GM12878 (cell line): ENCODE measurements at regions not wholly inside any gene's neighbourhood (a gene's known extent, or its start where the extent isn't known, plus 50 kb on each side); places are given as distances from the start of the nearest gene placed in this dataset.

Experiments used
- ATAC-seq: fragments of 200-7000 bp; cut with Tn5 transposase; 3 replicates; pipeline ENCODE4 v1.9.1; 2020; ENCODE audit warnings: mild to moderate bottlenecking, moderate library complexity
- BruUV-seq: library from RNA; stranded (reverse); fragments of 400-500 nt; replicated peaks from 2 replicates; lab custom pipeline; 2021; lab: Mats Ljungman, UMichigan
- CTCF ChIA-PET: fragments of 300-600 bp; sonication (Branson Sonifier 250); formaldehyde crosslinking; extraction: SDS; loops from one replicate; lab custom pipeline; 2021; ENCODE audit warnings: inconsistent platforms; lab: Yijun Ruan, JAX
- POLR2A ChIA-PET: fragments of 350-600 bp; formaldehyde crosslinking; extraction: SDS; loops from one replicate; lab custom pipeline; 2021; ENCODE audit warnings: inconsistent platforms; lab: Charles Lee
- RAD21 ChIA-PET: fragments of 300-600 bp; sonication (Branson Sonifier 250); formaldehyde crosslinking; loops from one replicate; lab custom pipeline; 2023; ENCODE audit warnings: antibody characterized with exemption; ENCODE audit not compliant: unreplicated experiment; lab: Charles Lee
- SMC1A ChIA-PET: fragments of 300-600 bp; sonication (Branson Sonifier 250); formaldehyde crosslinking; loops from one replicate; lab custom pipeline; 2023; ENCODE audit not compliant: unreplicated experiment, uncharacterized antibody; lab: Charles Lee
- DNase-seq: peaks from one replicate; pipeline ENCODE4 v3.0.0-alpha.2; 2011; ENCODE audit warnings: low read depth, low spot score
- FAIRE-seq: peaks from 3 replicates; lab custom pipeline; 2011; peaks lifted over from hg19 to GRCh38; lab: Jason Lieb, UNC
- H2AFZ ChIP-seq: 2 replicates; pipeline ENCODE4 v1.6.0; 2011; ENCODE audit warnings: low read depth, low read length, control low read depth; ENCODE audit not compliant: control insufficient read depth
- H3K27ac ChIP-seq: 2 replicates; pipeline ENCODE4 v1.5.1; 2011; ENCODE audit warnings: control low read depth; ENCODE audit not compliant: control insufficient read depth, insufficient read depth
- H3K27me3 ChIP-seq, 2 experiments: replicated peaks in 1 of 2; 2 replicates each; pipeline versions ENCODE4 v1.6.0 to v1.6.1; 2011; ENCODE audit warnings: low read length in 1 of 2; ENCODE audit not compliant: control insufficient read depth in 2 of 2, insufficient read depth in 2 of 2
- H3K36me3 ChIP-seq, 2 experiments: 2 replicates each; pipeline ENCODE4 v1.5.1; 2011; ENCODE audit warnings: low read length in 1 of 2; ENCODE audit not compliant: control insufficient read depth in 2 of 2, insufficient read depth in 2 of 2
- H3K4me1 ChIP-seq: 2 replicates; pipeline ENCODE4 v1.6.1; 2011; ENCODE audit warnings: mild to moderate bottlenecking, low read length, moderate library complexity, mixed read lengths; ENCODE audit not compliant: control insufficient read depth, insufficient read depth
- H3K4me2 ChIP-seq: 2 replicates; pipeline ENCODE4 v1.6.0; 2011; ENCODE audit warnings: control low read depth; ENCODE audit not compliant: control insufficient read depth, insufficient read depth
- H3K4me3 ChIP-seq: fragments of 200-600 bp; sonication (generic); 2 replicates; pipeline ENCODE4 v1.5.1; 2016
- H3K79me2 ChIP-seq: 2 replicates; pipeline ENCODE4 v1.6.0; 2011; ENCODE audit warnings: low read length; ENCODE audit not compliant: control insufficient read depth, insufficient read depth
- H3K9ac ChIP-seq: 2 replicates; pipeline ENCODE4 v1.8.0; 2011; ENCODE audit warnings: low read length, control low read depth, mixed read lengths; ENCODE audit not compliant: control insufficient read depth, insufficient read depth
- H3K9me3 ChIP-seq: replicated peaks from 3 replicates; pipeline ENCODE4 v1.5.1; 2011; ENCODE audit warnings: mild to moderate bottlenecking, low read length; ENCODE audit not compliant: control insufficient read depth, insufficient read depth
- H4K20me1 ChIP-seq: 2 replicates; pipeline ENCODE4 v1.6.0; 2011; ENCODE audit not compliant: control insufficient read depth, insufficient read depth
- BACH1 ChIP-seq: fragments of 450-650 bp; IDR thresholded peaks from 2 replicates; pipeline ENCODE4 v1.6.1; 2017; ENCODE audit warnings: mild to moderate bottlenecking, borderline replicate concordance
- CHD2 ChIP-seq: IDR thresholded peaks from 2 replicates; pipeline ENCODE4 v1.6.1; 2011; ENCODE audit warnings: low read depth, low read length, improper control_type of control experiment, borderline replicate concordance
- ESRRA ChIP-seq: IDR thresholded peaks from 2 replicates; pipeline ENCODE4 v1.6.1; 2012; ENCODE audit warnings: mild to moderate bottlenecking, low read length, improper control_type of control experiment
- KDM1A ChIP-seq: fragments of 200-600 bp; sonication (generic); IDR thresholded peaks from 2 replicates; pipeline ENCODE4 v1.6.1; 2016; ENCODE audit warnings: borderline replicate concordance
- MTA2 ChIP-seq: fragments of 450-650 bp; IDR thresholded peaks from 2 replicates; pipeline ENCODE4 v1.6.1; 2016; ENCODE audit warnings: low read depth, mild to moderate bottlenecking, moderate library complexity
- MYB ChIP-seq: fragments of 150-350 bp; IDR thresholded peaks from 2 replicates; pipeline ENCODE4 v1.6.1; 2014; ENCODE audit warnings: mild to moderate bottlenecking, low read depth, low read length, borderline replicate concordance
- NR2F1 ChIP-seq: fragments of 450-650 bp; conservative IDR thresholded peaks from 2 replicates; pipeline ENCODE4 v1.6.1; 2017; ENCODE audit warnings: mild to moderate bottlenecking
- POLR2AphosphoS5 ChIP-seq: IDR thresholded peaks from 2 replicates; pipeline ENCODE4 v1.6.1; 2011; ENCODE audit warnings: mild to moderate bottlenecking, low read length, inconsistent platforms
- POU2F2 ChIP-seq: IDR thresholded peaks from 3 replicates; pipeline ENCODE4 v1.6.1; 2011; ENCODE audit warnings: low read depth, mild to moderate bottlenecking, low read length, borderline replicate concordance
- RAD51 ChIP-seq: fragments of 450-650 bp; IDR thresholded peaks from 2 replicates; pipeline ENCODE4 v1.6.1; 2016; ENCODE audit warnings: moderate library complexity, mild to moderate bottlenecking, inconsistent platforms
- RUNX3 ChIP-seq: IDR thresholded peaks from 2 replicates; pipeline ENCODE4 v1.6.1; 2012; ENCODE audit warnings: low read length, inconsistent platforms
- SMARCA5 ChIP-seq: fragments of 450-650 bp; IDR thresholded peaks from 2 replicates; pipeline ENCODE4 v1.6.1; 2017; ENCODE audit warnings: mild to moderate bottlenecking
- TCF7 ChIP-seq: IDR thresholded peaks from 2 replicates; pipeline ENCODE4 v1.6.1; 2014; ENCODE audit warnings: antibody characterized with exemption, borderline replicate concordance
- ZNF274 ChIP-seq: IDR thresholded peaks from one replicate; pipeline ENCODE4 v1.8.0; 2011; ENCODE audit not compliant: insufficient read length, insufficient read depth
- ZNF384 ChIP-seq: IDR thresholded peaks from 2 replicates; pipeline ENCODE4 v1.6.1; 2012; ENCODE audit warnings: low read depth, mild to moderate bottlenecking, low read length, improper control_type of control experiment, borderline replicate concordance
- ZNF687 ChIP-seq: fragments of 450-650 bp; IDR thresholded peaks from 2 replicates; pipeline ENCODE4 v1.6.1; 2017; ENCODE audit warnings: mild to moderate bottlenecking, moderate library complexity
- WGBS: methylation state at CpG from one replicate; pipeline ENCODE4 v1.1.6; 2016; ENCODE audit warnings: low lambda C conversion rate; ENCODE audit not compliant: insufficient replicate concordance, insufficient coverage; ENCODE audit errors: missing lambda C conversion rate; 5-methylcytosine and 5-hydroxymethylcytosine counted together
- in situ Hi-C: fragments of 300-500 bp; cut with MboI; formaldehyde crosslinking; loops from 9 replicates; pipeline ENCODE4 v1.14.3; 2018; ENCODE audit warnings: mixed read lengths
- intact Hi-C: fragments of 100-400 bp; cut with micrococcal nuclease; formaldehyde crosslinking; loops from one replicate; pipeline ENCODE4 v1.14.2; 2022; ENCODE audit not compliant: unreplicated experiment

- DNase-seq (no peak), ATAC-seq (no peak), FAIRE-seq (no peak)
- intact Hi-C loops, result no loop called here
- H3K27ac ChIP-seq, result no peak overlapping the region
- no peaks in the 10 kb centered on the region for H3K9me3 ChIP-seq
- no peak overlapping the region for H2AFZ ChIP-seq
- no peak for TF ChIP-seq KDM1A
- TF ChIP-seq ZNF687, result no peak
- TF ChIP-seq NR2F1, result no peak
- no peak for TF ChIP-seq MYB
- TF ChIP-seq POU2F2, result no peak
- no peak for TF ChIP-seq RUNX3
- no peak for TF ChIP-seq POLR2AphosphoS5
- no peak for TF ChIP-seq RAD51
- no peak for TF ChIP-seq TCF7
- no peak for TF ChIP-seq MTA2
- no peak for TF ChIP-seq BACH1
- no peak for TF ChIP-seq ZNF384
- TF ChIP-seq ZNF274, result no peak
- TF ChIP-seq SMARCA5, result no peak
- TF ChIP-seq ESRRA, result no peak
- TF ChIP-seq CHD2, result no peak
- H3K4me1 ChIP-seq, result no peaks in the 10 kb centered on the region
- ChIA-PET SMC1A (no interaction called here), POLR2A (no interaction called here), CTCF (no interaction called here), RAD21 (no interaction called here)
- no peaks in the 10 kb centered on the region for H3K79me2 ChIP-seq
- peaks cover 0 to 1% of the 10 kb centered on the region in 2 experiments; a peak in 1 of 4 replicates for H3K27me3 ChIP-seq
- no peak overlapping the region for H3K9ac ChIP-seq
- 18% methylated on average over 4 of the region's 4 CpGs for WGBS
- BruUV-seq, result no TSS peak
- H4K20me1 ChIP-seq, result no peaks in the 10 kb centered on the region
- H3K4me2 ChIP-seq, result no peak overlapping the region
- H3K36me3 ChIP-seq, result no peaks in the 10 kb centered on the region
- H3K4me3 ChIP-seq, result no peak overlapping the region
- in situ Hi-C loops, result no loop called here
Observed at GRCh38 chr2:66073172-66073571, 361.8 kb upstream of the MEIS1 start.
